ENCODE measurements at regions not wholly inside any gene's neighbourhood (a gene's known extent, or its start where the extent isn't known, plus 50 kb on each side); places are given as distances from the start of the nearest gene placed in this dataset.

DNA sequence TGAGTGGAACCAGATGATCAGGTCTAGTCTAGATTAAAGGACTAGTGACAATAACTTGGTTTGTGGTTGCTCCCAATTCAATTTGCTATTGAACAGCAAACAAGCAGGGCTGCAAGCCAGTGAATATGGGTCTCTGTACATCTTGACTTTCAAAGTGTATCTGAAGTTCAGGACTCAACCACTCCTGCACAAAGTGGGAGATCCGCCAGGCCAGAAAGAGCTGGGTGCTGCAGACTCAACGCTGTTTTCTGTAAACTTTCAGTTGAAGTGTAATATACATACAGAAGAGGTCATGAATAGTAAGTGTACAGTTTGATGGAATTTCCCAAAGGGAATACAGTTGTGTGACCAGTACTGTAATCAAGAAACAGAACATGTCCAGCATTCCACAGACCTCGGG is 416.6 kb downstream of the RPS24 start:
- TF ChIP-seq, protein P1, sequence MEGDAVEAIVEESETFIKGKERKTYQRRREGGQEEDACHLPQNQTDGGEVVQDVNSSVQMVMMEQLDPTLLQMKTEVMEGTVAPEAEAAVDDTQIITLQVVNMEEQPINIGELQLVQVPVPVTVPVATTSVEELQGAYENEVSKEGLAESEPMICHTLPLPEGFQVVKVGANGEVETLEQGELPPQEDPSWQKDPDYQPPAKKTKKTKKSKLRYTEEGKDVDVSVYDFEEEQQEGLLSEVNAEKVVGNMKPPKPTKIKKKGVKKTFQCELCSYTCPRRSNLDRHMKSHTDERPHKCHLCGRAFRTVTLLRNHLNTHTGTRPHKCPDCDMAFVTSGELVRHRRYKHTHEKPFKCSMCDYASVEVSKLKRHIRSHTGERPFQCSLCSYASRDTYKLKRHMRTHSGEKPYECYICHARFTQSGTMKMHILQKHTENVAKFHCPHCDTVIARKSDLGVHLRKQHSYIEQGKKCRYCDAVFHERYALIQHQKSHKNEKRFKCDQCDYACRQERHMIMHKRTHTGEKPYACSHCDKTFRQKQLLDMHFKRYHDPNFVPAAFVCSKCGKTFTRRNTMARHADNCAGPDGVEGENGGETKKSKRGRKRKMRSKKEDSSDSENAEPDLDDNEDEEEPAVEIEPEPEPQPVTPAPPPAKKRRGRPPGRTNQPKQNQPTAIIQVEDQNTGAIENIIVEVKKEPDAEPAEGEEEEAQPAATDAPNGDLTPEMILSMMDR (conservative IDR thresholded peaks at IDR 0.05 in 1 of 2, IDR thresholded peaks at IDR 0.05 in 1 of 2; ENCODE audit: low read depth in 1 of 2, low read length in 2 of 2) = no peak
- TF ChIP-seq EZH2 (IDR thresholded peaks at IDR 0.05; ENCODE audit: low read length, missing control alignments) = no peak
